ENCODE measurements at regions not wholly inside any gene's neighbourhood (a gene's known extent, or its start where the extent isn't known, plus 50 kb on each side); places are given as distances from the start of the nearest gene placed in this dataset.
"Not testable (repeated sequence)": the region's sequence is repeated elsewhere in the genome, so short reads cannot be mapped to it uniquely, and the experiment has no call there.

DNA sequence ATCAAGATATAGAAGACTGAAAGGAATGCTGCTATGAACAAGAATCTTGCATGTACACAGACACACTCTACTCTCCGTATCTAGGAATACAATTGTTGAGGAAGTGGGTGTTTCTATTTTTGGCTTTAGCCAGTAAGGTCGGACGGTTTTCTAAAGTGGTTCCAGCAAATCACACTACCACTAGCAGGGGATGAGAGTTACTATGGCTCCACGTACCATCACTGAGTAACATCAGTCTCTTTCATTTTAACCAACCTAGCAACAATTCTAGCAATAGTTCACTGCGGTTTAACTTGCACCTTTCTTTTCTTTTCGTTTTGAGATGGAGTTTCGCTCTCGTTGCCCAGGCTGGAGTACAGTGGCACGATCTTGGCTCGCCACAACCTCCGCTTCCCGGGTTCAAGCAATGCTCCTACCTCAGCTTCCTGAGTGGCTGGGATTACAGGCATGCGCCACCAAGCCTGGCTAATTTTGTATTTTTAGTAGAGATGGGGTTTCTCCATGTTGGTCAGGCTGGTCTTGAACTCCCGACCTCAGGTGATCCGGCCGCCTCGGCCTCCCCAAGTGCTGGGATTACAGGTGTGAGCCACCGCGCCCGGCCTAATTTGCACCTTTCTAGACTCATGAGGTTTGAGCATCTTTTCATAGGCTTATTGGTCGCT lies 103.2 kb upstream of the ZNF746 start:
- peak overlapping the region; percentile 26 for H3K4me3 Mint-ChIP-seq
- H3K36me3 Mint-ChIP-seq (ENCODE audit: low read depth), result peaks cover 70% of the 10 kb centered on the region
- peaks cover 25% of the 10 kb centered on the region for H3K27me3 Mint-ChIP-seq
- peak overlapping the region; percentile 28 for H3K27ac Mint-ChIP-seq
- peaks cover 30% of the 10 kb centered on the region for H3K4me1 Mint-ChIP-seq
- POLR2A ChIA-PET, result interaction anchor here (1.2 kb wide), 1 partner anchor 23 kb away, joined by 6 read pairs; no protein-coding TSS in a partner anchor
- H3K9me3 Mint-ChIP-seq, result not testable (repeated sequence)
- DNase-seq, result peak; percentile 73
- CTCF ChIA-PET, result interaction anchor here (0.7 to 3.6 kb wide), 2 partner anchors 24 to 769 kb away, joined by 3 to 16 read pairs; no protein-coding TSS in a partner anchor

DNA sequence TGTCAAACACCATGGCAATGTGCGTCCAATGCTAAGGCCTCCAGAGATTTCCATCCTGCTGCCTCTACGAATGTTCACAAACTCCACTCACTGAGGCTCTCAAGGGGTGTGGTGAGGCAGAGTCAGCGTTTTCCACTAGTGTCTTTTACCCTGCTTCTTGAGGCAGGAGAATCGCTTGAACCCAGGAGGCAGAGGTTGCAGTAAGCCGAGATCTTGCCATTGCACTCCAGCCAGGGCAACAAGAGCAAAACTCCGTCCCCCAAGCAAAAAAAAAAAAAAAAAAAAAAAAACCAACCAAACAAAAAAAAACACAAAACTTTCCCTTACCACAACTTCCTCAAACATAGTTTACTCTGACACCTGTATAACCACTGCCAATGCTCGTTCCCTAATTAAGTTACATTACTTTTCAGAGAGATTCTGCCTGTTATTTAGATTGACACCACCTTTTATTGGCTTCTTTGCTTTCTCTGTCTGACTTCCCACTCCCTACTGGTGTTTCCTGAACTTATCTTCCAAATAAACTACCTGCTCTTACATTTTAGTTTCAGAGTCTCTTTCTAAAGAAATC lies 102.1 kb upstream of the ZNF746 start:
- POLR2A ChIA-PET, result interaction anchor here (1.2 kb wide), 1 partner anchor 24 kb away, joined by 6 read pairs; no protein-coding TSS in a partner anchor
- no peak for DNase-seq
- peaks cover 22% of the 10 kb centered on the region for H3K27me3 Mint-ChIP-seq
- H3K4me3 Mint-ChIP-seq, result peak overlapping the region; percentile 46
- CTCF ChIA-PET, result interaction anchor here (1.1 to 3.6 kb wide), 4 partner anchors 26 to 178 kb away, joined by 3 to 16 read pairs (median 4); no protein-coding TSS in a partner anchor
- H3K27ac Mint-ChIP-seq, result peak overlapping the region; percentile 66
- H3K4me1 Mint-ChIP-seq, result peaks cover 30% of the 10 kb centered on the region
- no peaks in the 10 kb centered on the region for H3K9me3 Mint-ChIP-seq
- H3K36me3 Mint-ChIP-seq (ENCODE audit: low read depth), result peaks cover 66% of the 10 kb centered on the region

DNA sequence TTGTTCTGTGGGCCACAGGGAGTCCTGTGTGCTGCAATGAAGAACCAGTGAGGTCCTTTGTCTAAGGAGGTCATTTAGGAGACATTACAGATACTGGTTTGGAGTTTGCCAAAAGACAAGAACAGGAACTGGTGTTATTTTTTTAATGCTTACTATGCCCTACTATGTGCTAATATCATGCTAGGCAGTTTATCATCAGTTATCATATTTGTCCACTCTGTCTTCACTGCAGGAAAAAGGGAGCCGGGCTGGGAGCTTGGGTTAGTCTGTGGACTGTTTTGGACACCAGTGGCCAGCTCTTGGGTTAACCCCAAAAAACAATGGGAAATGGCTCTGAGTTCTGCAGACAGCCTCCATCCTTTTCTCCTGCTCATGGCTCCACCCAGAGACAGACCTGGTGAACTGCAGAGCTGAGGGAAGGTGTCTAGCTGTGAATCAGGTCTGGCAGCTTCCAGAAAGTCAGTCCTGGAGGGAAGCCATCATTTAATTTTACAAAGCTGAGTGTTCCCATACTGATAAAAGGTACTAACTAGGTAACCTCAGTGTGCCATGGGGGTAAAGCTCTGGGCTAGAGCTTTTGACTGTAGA lies 101.2 kb upstream of the ZNF746 start:
- Mint-ChIP-seq H3K9me3 (no peaks in the 10 kb centered on the region), H3K4me3 (no peak overlapping the region), H3K36me3 (ENCODE audit: low read depth) (peaks cover 66% of the 10 kb centered on the region), H3K4me1 (peaks cover 30% of the 10 kb centered on the region), H3K27ac (no peak overlapping the region), H3K27me3 (peaks cover 14% of the 10 kb centered on the region)
- ChIA-PET POLR2A (interaction anchor here (1.0 to 1.1 kb wide), 3 partner anchors 26 to 138 kb away, joined by 3 to 5 read pairs (median 3); partner anchors contain the start of gene ZNF777), CTCF (interaction anchor here (1.1 to 3.6 kb wide), 6 partner anchors 13 to 177 kb away, joined by 3 to 16 read pairs (median 3); no protein-coding TSS in a partner anchor)
- DNase-seq, result peak; percentile 33

DNA sequence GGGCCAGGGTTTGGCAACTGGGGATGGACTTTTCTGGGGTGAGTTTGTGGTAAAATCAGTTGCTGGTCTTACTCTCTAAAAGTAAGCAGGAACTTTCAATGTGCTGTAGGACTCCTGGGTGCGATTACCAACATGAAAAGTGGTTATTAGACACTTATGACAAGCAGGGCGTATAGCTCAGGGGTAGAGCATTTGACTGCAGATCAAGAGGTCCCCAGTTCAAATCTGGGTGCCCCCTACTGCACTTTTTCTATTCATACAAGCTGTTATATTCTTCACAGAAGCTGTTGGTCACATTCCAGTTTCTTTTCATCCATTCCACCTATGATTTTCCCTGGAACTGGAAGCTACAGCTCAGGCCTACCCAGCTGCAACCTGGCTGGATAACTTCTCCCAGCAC lies 100.2 kb upstream of the ZNF746 start:
- DNase-seq, H3K9me3 Mint-ChIP-seq, H3K27ac Mint-ChIP-seq, H3K4me3 Mint-ChIP-seq, POLR2A ChIA-PET: not testable (repeated sequence)
- peaks cover 11% of the 10 kb centered on the region for H3K27me3 Mint-ChIP-seq
- H3K36me3 Mint-ChIP-seq (ENCODE audit: low read depth), result peaks cover 56% of the 10 kb centered on the region
- CTCF ChIA-PET, result interaction anchor here (1.5 to 3.6 kb wide), 2 partner anchors 12 to 27 kb away, joined by 3 to 16 read pairs; no protein-coding TSS in a partner anchor
- H3K4me1 Mint-ChIP-seq, result peaks cover 30% of the 10 kb centered on the region

DNA sequence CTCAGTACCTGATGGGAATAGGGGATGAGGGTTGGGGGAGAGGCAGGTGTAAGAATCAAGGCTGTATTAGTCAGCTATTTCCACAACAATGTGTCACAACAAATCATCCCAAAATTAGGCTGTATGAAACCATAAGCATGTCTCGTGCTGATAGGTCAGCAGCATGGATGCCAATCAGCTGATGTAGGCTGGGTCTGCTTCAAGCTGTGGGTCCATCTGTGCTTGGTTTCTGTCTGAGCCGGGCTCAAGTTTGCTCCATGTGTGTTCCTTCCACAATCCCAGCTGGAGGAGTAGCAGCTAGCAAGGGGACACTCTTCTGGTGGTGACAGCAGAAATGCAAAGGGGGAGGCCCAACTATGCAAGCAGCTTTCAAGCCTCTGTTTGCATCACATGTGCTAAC lies 97.9 kb upstream of the ZNF746 start:
- Mint-ChIP-seq H3K4me3 (no peak overlapping the region), H3K4me1 (peaks cover 19% of the 10 kb centered on the region), H3K36me3 (ENCODE audit: low read depth) (peaks cover 57% of the 10 kb centered on the region), H3K9me3 (no peaks in the 10 kb centered on the region), H3K27me3 (peaks cover 11% of the 10 kb centered on the region), H3K27ac (no peak overlapping the region)
- DNase-seq, result no peak
- POLR2A ChIA-PET, result interaction anchor here (1.4 kb wide), 1 partner anchor 11 kb away, joined by 3 read pairs; no protein-coding TSS in a partner anchor
- CTCF ChIA-PET, result interaction anchor here (0.8 kb wide), 1 partner anchor 29 kb away, joined by 3 read pairs; no protein-coding TSS in a partner anchor

DNA sequence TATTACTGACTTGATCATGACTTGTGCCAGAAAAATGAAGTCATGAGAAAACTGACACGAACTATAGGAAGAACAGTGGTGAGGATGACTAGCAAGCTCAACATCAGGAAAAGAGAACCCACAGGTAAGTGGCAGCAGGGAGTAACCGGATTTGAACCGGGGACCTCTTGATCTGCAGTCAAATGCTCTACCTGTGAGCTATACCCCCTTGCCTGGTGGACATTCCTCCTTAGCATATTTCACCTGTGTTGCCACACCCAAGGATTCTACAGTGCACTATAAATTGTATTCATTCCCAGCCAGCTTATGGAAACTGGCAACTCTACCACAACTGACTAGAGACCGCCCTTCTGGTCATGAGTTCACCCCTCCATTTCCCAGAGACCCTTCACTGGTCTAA lies 97.5 kb upstream of the ZNF746 start:
- Mint-ChIP-seq H3K9me3 (no peaks in the 10 kb centered on the region), H3K36me3 (ENCODE audit: low read depth) (peaks cover 61% of the 10 kb centered on the region), H3K27me3 (peaks cover 11% of the 10 kb centered on the region), H3K27ac (no peak overlapping the region), H3K4me3 (no peak overlapping the region), H3K4me1 (peaks cover 14% of the 10 kb centered on the region)
- ChIA-PET POLR2A (interaction anchor here (1.4 kb wide), 1 partner anchor 10 kb away, joined by 3 read pairs; no protein-coding TSS in a partner anchor), CTCF (no interaction called here)
- no peak for DNase-seq

DNA sequence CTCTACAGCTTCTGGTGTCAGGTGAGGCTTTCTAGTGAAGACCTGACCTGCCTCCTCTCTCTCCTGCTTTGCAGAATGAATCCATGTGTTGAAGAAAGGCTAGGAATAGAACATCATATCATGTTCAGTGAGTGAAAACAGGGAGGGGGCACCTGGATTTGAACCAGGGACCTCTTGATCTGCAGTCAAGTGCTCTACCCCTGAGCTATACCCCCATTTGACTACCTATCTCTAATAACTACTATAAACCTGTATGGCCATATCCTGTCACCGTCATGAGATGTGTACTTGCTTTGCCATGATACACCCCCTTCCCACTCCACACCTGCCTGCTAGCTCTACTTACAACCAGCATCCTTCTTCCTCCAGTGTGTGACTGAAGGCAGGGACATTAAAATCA lies 91.3 kb upstream of the ZNF746 start:
- no peak for DNase-seq
- no peak overlapping the region for H3K27ac Mint-ChIP-seq
- H3K4me3 Mint-ChIP-seq, result no peak overlapping the region
- H3K4me1 Mint-ChIP-seq, result no peaks in the 10 kb centered on the region
- H3K9me3 Mint-ChIP-seq, result peaks cover 1% of the 10 kb centered on the region
- ChIA-PET POLR2A (no interaction called here), CTCF (no interaction called here)
- peaks cover 66% of the 10 kb centered on the region for H3K36me3 Mint-ChIP-seq (ENCODE audit: low read depth)
- no peaks in the 10 kb centered on the region for H3K27me3 Mint-ChIP-seq

DNA sequence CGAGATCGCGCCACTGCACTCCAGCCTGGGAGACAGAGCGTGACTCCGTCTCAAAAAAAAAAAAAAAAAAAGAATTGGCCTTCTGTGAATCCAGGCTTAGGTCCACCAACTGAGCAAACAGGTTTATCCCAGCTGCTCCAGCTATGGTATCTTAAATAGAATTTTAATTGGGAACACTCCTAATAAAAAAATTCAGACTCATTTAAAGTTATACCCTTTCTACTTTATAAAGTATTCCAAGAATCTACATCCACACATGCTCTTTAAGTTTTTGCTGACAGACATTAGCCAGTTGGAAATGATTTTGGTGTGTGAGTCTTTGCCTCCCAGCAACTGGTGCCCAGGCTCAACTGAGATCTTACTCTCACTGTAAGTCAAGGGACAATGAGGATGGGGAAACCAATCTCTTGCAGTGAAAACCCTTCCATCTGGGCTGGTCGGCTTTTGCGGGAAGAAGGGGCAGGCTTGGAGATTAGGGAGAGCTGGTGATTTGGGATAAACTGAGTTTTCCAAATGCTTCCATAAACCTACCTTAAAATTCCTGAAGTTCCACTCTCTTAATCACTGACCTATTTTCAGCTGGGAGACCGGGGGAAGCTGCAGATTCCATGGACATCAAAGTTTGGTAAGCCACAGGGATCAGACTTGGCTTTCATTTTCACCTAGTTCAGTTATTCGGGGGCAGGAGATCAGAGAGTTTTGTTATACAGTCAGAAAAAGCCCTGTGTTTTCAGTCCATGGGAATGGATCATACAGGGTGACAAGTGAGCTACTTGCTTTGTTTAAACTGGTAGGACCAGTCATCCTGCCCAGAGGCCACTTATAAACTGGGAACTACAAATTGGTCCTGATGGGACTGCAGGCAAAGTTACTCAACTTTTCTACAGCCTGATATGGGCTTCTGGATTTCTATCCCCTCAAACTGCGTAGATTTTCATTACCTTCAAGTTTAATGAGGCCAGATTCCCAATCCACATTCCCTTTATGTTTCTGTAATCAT lies 89.3 kb upstream of the ZNF746 start:
- ChIA-PET CTCF (interaction anchor here (0.6 to 1.3 kb wide), 2 partner anchors 37 to 174 kb away, joined by 3 read pairs; no protein-coding TSS in a partner anchor), POLR2A (no interaction called here)
- Mint-ChIP-seq H3K4me1 (peaks cover 9% of the 10 kb centered on the region), H3K36me3 (ENCODE audit: low read depth) (peaks cover 79% of the 10 kb centered on the region), H3K4me3 (no peak overlapping the region), H3K9me3 (peaks cover 2% of the 10 kb centered on the region), H3K27me3 (no peaks in the 10 kb centered on the region), H3K27ac (no peak overlapping the region)
- DNase-seq, result no peak

DNA sequence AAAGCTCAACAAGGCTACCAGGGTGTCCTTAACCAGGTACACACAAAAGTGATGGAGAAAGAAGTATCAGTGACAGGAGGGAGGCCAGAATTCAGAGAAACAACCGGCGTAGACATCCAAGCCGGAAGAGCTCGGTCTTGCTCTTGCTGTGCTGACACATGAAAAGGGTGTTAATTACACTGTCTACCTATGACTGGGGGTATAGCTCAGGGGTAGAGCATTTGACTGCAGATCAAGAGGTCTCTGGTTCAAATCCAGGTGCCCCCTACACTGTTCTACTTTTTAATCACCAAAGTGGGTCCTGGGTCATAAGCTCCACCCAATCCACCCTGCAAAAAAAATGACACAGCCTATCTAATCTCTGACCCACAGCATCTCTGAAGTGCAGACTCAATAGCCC lies 86.9 kb upstream of the ZNF746 start:
- CTCF ChIA-PET, result no interaction called here
- H3K9me3 Mint-ChIP-seq, result peaks cover 11% of the 10 kb centered on the region

DNA sequence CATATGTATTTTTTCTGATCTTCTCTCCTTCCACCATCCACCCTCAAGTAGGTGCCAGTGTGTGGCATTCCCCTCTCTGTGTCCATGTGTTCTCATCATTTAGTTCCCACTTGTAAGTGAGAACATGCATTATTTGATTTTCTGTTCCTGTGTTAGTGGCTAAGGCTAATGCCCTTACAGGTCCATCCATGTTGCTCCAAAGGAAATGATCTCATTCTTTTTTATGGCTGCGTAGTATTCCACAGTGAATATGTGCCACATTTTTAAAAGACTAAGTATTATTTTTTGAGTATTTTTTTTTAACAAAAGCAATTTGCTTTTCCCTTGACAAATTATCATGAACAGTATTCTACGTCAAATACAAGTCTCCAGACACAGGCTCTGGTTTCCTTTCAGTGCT lies 86.4 kb upstream of the ZNF746 start:
- peaks cover 12% of the 10 kb centered on the region for H3K9me3 Mint-ChIP-seq
- ChIA-PET CTCF (interaction anchor here (0.9 kb wide), 1 partner anchor 42 kb away, joined by 3 read pairs; no protein-coding TSS in a partner anchor), POLR2A (no interaction called here)
- H3K27ac Mint-ChIP-seq, result no peak overlapping the region
- H3K4me3 Mint-ChIP-seq, result no peak overlapping the region
- peaks cover 23% of the 10 kb centered on the region for H3K4me1 Mint-ChIP-seq
- H3K36me3 Mint-ChIP-seq (ENCODE audit: low read depth), result peaks cover 81% of the 10 kb centered on the region
- DNase-seq, result no peak
- no peaks in the 10 kb centered on the region for H3K27me3 Mint-ChIP-seq

More for the DNA sequence above, 86.9 kb upstream of the ZNF746 start:
- Mint-ChIP-seq H3K27me3 (no peaks in the 10 kb centered on the region), H3K4me1 (peaks cover 23% of the 10 kb centered on the region), H3K27ac (no peak overlapping the region), H3K36me3 (ENCODE audit: low read depth) (peaks cover 81% of the 10 kb centered on the region), H3K4me3 (no peak overlapping the region)
- POLR2A ChIA-PET, result interaction anchor here (0.6 to 0.8 kb wide), 2 partner anchors 11 to 85 kb away, joined by 3 read pairs; no protein-coding TSS in a partner anchor
- no peak for DNase-seq

DNA sequence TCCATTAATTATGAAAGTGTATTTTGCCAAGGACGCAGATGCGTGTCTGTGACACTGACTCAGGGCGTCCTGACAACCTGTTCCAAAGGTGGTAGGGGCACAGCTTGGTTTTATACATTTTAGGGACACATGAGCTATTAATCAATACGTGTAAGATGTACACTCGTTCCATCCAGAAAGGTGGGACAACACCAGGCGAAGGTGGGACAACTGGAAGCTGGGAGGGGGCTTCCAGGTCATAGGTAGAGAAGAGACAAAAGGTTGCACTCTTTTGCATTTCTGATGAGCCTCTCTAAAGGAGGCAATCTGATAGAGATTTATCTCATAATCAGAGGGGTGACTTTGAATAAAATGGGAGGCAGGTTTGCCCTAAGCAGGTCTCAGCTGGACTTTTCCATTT lies 82.7 kb upstream of the ZNF746 start:
- H3K4me3 Mint-ChIP-seq, result no peak overlapping the region
- DNase-seq, result no peak
- peak overlapping the region; percentile 75 for H3K27ac Mint-ChIP-seq
- POLR2A ChIA-PET, result no interaction called here
- H3K36me3 Mint-ChIP-seq (ENCODE audit: low read depth), result peaks cover 79% of the 10 kb centered on the region
- CTCF ChIA-PET, result interaction anchor here (1.7 kb wide), 1 partner anchor 45 kb away, joined by 6 read pairs; no protein-coding TSS in a partner anchor
- peaks cover 28% of the 10 kb centered on the region for H3K9me3 Mint-ChIP-seq
- no peaks in the 10 kb centered on the region for H3K27me3 Mint-ChIP-seq
- peaks cover 23% of the 10 kb centered on the region for H3K4me1 Mint-ChIP-seq

DNA sequence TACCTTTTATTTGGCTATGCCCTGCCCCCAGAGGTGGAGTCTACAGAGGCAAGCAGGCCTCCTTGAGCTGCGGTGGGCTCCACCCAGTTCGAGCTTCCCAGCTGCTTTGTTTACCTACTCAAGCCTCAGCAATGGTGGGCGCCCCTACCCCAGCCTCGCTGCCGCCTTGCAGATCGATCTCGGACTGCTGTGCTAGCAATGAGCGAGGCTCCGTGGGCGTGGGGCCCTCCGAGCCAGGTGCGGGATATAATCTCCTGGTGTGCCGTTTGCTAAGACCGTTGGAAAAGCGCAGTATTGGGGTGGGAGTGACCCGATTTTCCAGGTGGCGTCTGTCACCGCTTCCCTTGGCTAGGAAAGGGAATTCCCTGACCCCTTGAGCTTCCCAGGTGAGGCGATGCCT lies 81.8 kb upstream of the ZNF746 start:
- H3K27me3 Mint-ChIP-seq, DNase-seq, H3K27ac Mint-ChIP-seq, H3K4me3 Mint-ChIP-seq, POLR2A ChIA-PET, CTCF ChIA-PET: not testable (repeated sequence)
- H3K36me3 Mint-ChIP-seq (ENCODE audit: low read depth), result peaks cover 73% of the 10 kb centered on the region
- peaks cover 34% of the 10 kb centered on the region for H3K9me3 Mint-ChIP-seq
- H3K4me1 Mint-ChIP-seq, result peaks cover 23% of the 10 kb centered on the region

Measured in activated CD4-positive, alpha-beta memory T cell treated with anti-CD3 and anti-CD28 coated beads, Interleukin-2, amount 10 ng/mL, durations not matched to agents 7 days and 5 days (primary cell).